GM19238 (cell line): ENCODE measurements at regions not wholly inside any gene's neighbourhood (a gene's known extent, or its start where the extent isn't known, plus 50 kb on each side); places are given as distances from the start of the nearest gene placed in this dataset.

Experiments
- DNase-seq: peaks from one replicate; pipeline ENCODE4 v3.0.0; 2011; ENCODE audit warnings: low spot score; ENCODE audit not compliant: insufficient read length

- no peak for DNase-seq
Observed at GRCh38 chr4:3818371-3818770, 52.2 kb downstream of the ADRA2C start.

GRCh38 chr4:3819210-3819919 lies 53.2 kb downstream of the ADRA2C start:
- DNase-seq, result no peak

GRCh38 chr4:3820016-3820805 lies 54.0 kb downstream of the ADRA2C start:
- no peak for DNase-seq

GRCh38 chr4:3820806-3821579 lies 54.8 kb downstream of the ADRA2C start:
- no peak for DNase-seq

- DNase-seq, result no peak
Observed at GRCh38 chr4:3821580-3822229, 55.5 kb downstream of the ADRA2C start.

- no peak for DNase-seq
Observed at GRCh38 chr4:3822230-3822947, 56.2 kb downstream of the ADRA2C start.

GRCh38 chr4:3823496-3824341 lies 57.5 kb downstream of the ADRA2C start:
- no peak for DNase-seq

- no peak for DNase-seq
Observed at GRCh38 chr4:3824521-3825270, 58.5 kb downstream of the ADRA2C start.

GRCh38 chr4:3825530-3825929 lies 59.3 kb downstream of the ADRA2C start:
- DNase-seq, result no peak

- no peak for DNase-seq
Observed at GRCh38 chr4:3826247-3827172, 60.3 kb downstream of the ADRA2C start.

GRCh38 chr4:3827616-3828492 lies 61.7 kb downstream of the ADRA2C start:
- no peak for DNase-seq

GRCh38 chr4:3828546-3828945 lies 62.4 kb downstream of the ADRA2C start:
- no peak for DNase-seq

- DNase-seq, result no peak
Observed at GRCh38 chr4:3829211-3829955, 63.2 kb downstream of the ADRA2C start.

- DNase-seq, result no peak
Observed at GRCh38 chr4:3829956-3830773, 64.0 kb downstream of the ADRA2C start.

GRCh38 chr4:3830774-3831528 lies 64.8 kb downstream of the ADRA2C start:
- DNase-seq, result no peak
